HG03521 (cell line): ENCODE measurements at regions not wholly inside any gene's neighbourhood (a gene's known extent, or its start where the extent isn't known, plus 50 kb on each side); places are given as distances from the start of the nearest gene placed in this dataset.

ENCODE experiments used
- ATAC-seq: cut with Tn5 transposase; IDR thresholded peaks from one replicate; pipeline ENCODE4 v1.9.1; 2021; ENCODE audit warnings: mild to moderate bottlenecking, moderate library complexity; ENCODE audit not compliant: unreplicated experiment

DNA sequence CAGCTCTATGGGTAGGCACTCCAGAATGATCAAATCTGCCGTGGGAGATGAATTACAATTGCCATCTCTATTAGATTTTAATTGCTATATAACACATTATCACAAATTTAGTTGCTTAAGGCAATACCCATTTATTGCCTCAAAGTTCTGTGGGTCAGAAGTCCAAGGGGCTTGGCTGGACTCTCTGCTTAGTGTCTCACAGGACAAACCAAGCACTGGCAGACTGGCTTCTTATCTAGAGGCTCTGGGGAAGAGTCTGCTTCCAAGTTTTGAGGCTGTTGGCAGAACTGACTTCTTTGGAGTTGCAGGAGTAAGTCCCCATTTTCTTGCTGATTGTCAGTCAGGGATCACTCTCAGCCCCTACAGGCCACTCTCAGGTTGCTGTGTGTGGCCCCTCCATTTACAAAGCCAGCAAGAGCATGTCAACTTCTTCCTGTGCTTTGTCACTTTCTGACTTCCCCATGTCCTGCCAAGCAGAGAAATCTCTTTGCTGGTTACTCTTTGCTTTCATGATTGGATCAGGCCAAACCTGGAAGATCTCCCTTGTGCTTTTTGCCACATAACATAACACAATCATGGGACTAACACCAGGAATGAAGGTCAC is 93.5 kb upstream of the PRICKLE2 start:
- no peak for ATAC-seq

DNA sequence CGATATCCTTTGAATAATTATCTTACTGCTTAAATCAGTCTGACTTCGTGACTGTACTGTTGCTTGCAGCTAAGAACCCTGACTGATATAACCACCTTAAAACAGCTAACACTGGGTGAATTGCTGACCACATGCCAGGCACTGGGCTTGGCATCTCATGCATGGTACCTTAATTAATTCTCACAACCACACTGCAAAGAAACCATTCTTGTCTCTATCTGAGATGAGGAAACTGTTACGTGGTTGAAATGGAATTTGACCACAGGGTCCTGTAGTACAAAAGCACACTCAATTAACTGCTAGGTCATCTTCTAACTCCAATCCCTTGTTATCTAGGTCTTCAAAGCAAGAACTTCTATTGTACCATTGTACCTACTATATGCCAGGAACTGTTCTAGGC is 92.7 kb upstream of the PRICKLE2 start:
- no peak for ATAC-seq

DNA sequence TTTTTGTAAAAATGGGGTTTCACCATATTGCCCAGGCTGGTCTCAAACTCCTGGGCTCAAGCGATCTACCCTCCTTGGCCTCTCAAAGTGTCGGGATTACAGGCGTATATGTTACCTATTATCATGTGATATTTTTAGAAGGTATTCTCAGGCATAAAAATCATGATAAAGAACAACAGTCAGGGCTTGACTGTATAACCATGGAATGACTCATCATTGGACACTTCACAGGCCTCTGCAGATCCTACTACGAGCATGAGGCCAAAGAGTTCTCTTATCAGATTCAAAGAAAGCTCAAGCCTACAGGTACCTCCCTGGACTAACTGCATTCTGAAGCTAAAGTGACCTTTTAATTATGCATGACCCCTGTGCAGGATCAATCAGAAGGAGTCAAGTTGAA is 91.7 kb upstream of the PRICKLE2 start:
- ATAC-seq: no peak

DNA sequence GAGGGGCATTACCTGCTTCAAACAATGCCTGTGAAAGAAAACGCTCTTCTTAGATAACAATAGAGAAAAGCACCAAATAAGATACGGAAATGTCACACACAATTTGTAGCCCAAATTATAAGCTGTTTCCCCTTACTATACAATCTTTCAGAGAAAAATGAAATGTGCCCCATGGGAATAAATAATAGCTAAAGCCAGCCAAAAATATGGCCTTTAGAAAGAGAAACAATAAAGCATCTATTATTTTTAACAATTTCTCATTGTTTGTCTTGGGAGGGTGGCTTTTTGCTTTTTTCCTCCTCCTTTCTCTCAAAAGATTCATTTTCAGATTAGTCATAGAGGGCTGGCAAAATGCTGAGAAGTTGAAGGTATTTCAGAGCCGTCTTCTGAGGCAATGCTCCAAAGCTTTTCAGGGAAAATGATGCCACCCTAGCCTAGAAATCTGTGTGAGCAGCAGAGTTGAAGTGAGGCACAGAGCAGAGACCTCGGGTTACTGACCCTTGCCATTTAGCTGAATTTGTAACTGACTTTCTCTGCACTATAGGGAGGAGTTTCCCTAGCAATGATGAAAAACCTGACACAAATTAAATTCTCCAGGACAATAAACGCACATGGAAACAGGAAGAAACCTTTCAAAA is 86.3 kb upstream of the PRICKLE2 start:
- no peak for ATAC-seq

GRCh38 chr3:64308931-64309330 is 83.7 kb upstream of the PRICKLE2 start:
- no peak for ATAC-seq

DNA sequence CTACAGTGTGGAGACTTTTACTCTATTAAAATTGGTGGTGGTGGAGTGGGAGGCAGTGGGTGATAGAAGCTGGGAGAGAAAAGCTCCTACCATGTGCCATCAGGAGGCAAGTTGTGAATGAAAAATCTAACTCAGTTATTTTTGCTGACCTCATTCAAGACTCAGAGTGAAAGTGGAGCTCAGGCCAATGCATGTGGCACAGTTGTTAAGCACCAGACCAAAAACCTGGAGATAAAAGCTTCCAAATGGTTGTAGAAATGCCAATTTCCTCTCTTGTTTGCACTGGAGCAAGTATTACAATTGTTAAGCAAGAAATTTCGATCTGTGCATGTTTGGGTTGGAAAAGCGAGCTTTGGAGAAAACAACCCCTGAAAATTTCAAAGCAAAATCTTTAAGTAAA is 81.5 kb upstream of the PRICKLE2 start:
- no peak for ATAC-seq

- no peak for ATAC-seq
Measured at GRCh38 chr3:64305731-64306130, 80.5 kb upstream of the PRICKLE2 start.

- ATAC-seq: no peak
Measured at GRCh38 chr3:64304828-64305410, 79.7 kb upstream of the PRICKLE2 start.

- ATAC-seq: no peak
Measured at GRCh38 chr3:64303881-64304280, 78.6 kb upstream of the PRICKLE2 start.

DNA sequence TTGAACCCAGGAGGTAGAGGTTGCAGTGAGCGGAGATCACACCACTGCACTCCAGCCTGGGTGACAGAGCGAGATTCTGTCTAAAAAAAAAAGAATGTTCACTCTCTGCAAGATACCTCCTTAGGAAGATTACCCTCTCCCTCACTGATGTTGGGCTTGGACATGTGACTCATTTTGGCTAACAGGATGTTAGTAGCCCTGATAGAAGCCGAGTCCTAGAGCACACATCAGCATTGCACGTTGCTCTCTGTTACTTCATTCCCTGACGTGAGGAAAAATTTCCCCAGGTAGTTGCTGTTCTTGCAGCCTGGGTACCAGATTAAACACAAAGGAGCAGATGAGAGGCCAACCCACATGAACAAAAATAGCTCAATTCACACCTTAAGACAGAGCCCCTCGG is 78.1 kb upstream of the PRICKLE2 start:
- no peak for ATAC-seq

- no peak for ATAC-seq
Measured at GRCh38 chr3:64301476-64301875, 76.2 kb upstream of the PRICKLE2 start.

GRCh38 chr3:64300790-64301423 is 75.6 kb upstream of the PRICKLE2 start:
- no peak for ATAC-seq

- no peak for ATAC-seq
Measured at GRCh38 chr3:64299206-64299605, 73.9 kb upstream of the PRICKLE2 start.

DNA sequence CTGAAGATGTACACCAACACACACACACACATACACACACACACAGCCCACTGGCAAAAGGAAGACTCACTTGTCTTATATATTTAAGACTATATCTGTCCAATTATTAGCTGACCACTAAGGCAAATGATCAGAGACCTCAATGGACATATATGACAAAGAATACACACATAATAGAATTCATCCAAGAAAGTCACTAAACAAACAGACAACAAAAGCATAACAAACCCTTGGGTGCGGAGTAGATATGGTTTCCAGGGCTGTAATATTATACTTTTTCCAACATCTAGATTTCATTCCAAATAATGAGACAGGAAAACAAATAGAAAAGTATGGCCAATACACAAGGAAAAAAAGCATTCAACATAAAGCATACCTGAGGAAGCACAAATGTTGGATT is 72.3 kb upstream of the PRICKLE2 start:
- no peak for ATAC-seq

DNA sequence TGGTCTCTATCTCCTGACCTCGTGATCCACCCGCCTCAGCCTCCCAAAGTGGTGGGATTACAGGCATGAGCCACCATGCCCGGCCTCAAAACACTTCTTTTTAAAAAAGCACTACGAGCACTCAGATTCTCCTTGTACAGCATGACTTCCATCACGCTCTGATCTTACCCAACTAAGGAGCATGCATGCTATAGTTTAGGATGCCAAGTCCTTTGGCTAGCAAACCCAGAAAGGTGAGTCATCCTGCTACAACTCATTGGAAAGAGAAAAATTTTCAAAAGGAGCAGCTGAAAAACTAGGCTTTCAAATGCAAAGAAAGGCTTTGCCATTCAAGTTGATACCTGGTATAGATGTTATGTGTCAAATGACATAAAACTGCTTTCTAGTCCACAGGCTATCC is 70.3 kb upstream of the PRICKLE2 start:
- no peak for ATAC-seq

GRCh38 chr3:64294771-64295170 is 69.5 kb upstream of the PRICKLE2 start:
- no peak for ATAC-seq

DNA sequence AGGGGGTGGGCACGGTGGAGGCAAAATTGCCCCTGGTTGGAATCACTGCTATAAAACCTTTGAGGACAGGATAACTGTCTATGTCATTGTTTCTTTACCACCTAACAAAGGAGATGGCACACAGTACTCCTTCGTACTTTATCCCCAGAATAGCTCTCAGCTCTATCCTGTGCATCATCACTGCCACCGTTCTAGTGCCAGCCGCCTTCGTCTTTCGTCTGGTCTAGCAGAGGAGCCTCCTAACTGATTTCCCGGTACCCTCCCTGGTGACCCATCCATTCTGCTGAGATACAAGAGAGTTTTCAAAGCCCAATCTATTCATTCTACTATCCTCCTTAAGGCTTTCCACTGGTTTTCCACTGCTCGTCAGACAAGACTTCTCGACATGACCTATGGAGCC is 67.9 kb upstream of the PRICKLE2 start:
- ATAC-seq: no peak

DNA sequence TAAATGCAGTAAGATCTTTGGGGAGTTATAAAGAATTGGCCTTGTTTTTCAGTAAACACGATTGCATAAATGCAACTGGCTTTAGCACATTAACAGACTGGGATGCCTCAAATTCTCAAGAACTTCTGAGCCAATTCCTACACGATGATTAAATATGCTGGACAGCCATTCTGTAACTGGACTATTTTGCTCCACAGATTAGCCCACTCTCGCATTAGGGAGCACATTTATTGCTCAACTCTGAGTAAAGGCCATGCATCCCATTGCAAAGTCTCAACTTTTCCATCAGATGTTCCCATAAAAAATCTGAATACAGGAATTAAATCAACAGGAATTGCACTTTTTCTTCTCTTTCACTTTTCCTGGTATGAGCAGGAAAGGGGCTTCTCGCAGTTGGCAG is 66.7 kb upstream of the PRICKLE2 start:
- no peak for ATAC-seq

- no peak for ATAC-seq
Measured at GRCh38 chr3:64291345-64291744, 66.1 kb upstream of the PRICKLE2 start.

GRCh38 chr3:64290864-64291263 is 65.6 kb upstream of the PRICKLE2 start:
- no peak for ATAC-seq

DNA sequence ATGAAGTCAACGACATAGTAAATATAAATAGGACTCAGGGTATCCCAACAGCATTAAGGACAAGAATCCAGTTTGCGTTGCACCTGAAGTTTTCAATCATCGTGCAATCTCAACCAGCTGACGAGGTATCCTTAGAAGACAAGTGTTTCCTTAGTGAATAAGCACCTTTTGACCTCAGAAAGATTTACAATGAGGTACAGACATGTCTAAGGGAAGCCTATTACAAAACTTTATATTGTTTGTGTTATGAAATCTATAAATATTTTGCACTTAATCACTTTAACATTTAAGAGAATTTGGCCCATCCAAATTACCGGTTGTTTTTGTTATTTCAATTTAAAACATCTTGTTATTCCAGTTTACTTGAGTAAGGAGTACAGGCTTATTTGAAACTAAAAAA is 64.9 kb upstream of the PRICKLE2 start:
- ATAC-seq: no peak

DNA sequence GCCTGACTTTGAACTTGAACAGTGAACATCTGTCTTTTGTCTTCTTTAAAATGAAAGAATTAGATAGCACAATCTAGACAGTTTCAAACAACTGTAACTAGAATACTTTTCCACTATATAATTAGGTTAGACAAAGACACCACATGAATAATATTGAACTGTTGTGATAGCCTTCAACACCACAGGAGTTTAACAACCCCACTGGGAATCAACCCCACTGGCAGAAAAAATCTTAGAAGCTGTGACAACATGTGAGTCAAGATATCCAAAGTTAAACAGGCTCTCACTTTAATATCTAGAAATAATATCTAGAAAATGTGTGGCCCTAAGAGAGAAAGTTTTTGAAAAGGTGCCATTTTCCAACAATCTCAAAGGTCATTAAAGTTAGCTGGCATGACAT is 64.4 kb upstream of the PRICKLE2 start:
- no peak for ATAC-seq
